NCI-H146 (cell line): ENCODE measurements at regions not wholly inside any gene's neighbourhood (a gene's known extent, or its start where the extent isn't known, plus 50 kb on each side); places are given as distances from the start of the nearest gene placed in this dataset.

Experiments used
- DNase-seq: peaks from one replicate; lab custom pipeline; 2025; lab: John Stamatoyannopoulos, UW

DNA sequence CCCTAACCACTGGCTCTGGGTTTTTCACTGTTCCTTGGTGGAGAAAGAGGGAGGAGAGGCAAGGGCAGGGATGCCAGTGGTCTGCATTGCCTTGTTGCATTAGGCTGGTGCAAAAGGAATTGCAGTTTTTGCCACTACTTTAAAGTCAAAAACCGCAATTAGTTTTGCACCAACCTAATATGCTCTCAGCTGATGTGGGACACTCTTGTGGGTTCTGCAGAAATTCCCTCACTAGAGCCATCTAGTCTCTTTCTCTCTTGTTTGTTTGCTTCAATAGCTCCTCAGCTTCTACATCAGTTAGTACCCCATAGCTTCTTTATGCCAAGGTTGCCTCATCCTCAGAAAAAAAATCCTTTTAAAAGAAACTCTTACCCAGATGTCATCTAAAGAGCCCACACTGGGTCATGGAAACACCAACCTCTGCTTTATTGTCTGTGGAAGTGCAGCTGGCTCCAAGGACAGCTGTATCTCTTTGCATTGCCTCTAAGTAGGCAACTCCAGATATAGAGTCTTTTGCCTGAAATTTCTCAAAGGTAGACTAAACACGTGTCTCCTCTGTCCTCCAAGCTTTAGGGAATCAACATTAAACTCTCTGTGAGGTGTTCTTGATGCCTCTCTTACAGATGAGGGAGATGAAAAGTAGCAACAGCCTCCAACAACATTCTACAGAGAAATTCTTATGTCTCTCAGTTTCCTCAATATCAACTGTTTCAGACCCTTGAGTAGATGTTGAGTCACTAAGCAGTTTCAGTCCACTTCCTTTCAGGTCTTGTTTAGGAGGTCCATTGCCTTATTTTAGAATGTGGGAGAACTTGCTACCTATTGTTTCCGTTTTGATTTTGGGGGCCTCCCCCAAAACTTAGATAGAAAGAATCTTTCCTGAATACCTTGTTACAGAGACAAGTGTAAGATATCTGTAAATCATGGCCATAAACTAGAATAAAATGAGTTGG, 84.9 kb upstream of the MEF2C start:
- DNase-seq = no peak

DNA sequence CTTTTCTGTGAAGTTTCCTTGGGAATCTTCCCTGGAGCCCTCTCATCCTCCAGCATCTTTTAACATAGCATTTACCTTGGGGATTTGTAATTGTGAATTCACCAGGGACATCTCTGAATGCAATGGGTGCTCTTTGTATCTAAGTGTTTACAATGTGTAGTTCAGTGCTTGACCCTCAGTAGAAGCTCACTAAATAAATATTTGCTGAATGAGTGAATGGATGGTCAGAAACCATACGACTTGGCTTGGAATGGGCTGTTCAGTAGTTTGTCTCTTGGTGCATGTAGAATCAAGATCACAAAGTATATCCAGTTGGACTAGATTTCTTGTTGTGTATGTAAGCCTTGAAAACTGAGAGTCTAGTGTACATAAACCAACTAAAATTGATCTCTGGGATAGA, 81.8 kb upstream of the MEF2C start:
- no peak for DNase-seq

DNA sequence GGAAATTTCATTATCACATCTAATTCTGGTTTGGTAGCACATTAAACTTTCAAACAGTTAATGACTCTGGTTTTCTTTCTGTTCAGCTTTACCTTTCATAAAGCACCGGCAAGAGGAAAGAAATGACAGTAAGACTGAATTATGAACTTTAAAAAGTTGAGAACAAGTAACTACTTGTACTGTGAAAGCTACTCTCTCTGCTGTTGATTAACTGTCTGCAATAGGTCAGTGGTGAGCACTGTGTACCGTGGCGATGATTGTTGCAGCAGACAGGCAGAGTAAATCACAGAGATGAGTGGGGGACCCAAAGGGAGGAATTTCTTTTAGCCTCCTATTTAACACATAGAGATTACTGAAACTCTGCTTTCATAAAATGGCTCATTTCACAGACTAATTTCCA, 74.0 kb upstream of the MEF2C start:
- DNase-seq = no peak

DNA sequence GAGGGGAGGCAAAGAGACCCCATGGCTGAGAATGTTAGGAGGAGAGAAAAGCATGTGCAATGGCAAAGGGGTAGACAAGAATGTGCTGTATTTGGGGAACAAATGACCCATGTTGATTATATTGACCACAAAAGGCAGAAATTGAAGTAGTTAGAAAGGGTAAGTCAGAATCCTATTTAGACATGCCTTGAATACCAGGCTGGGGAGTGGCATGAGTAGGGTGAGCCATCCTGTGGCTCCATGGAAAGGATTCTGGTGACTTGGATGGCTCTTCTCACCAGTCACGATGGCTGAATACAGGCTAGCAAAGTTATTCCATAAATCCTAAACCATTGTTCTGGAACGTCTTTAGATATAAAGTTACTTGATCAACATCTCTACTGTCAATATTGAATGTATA, 73.4 kb upstream of the MEF2C start:
- no peak for DNase-seq

DNA sequence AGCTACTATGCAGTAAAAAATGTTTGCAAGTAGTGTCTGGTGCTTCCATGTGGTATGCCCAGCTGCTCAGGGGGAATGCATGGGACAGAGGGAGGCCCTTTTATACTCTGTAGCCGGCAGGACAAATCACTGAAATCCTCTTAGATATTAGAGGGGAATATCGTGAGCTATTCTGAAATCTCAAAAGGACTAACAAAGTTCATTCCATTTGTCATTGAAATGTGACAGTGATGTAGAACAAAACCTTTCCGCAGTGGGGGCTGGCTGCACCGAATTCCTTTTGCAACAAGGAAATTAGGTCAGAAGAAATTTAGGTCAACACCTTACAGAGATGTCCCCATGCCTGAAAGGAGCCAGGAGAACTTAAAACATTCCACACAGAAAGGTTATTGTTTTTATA, 72.4 kb upstream of the MEF2C start:
- DNase-seq = no peak

DNA sequence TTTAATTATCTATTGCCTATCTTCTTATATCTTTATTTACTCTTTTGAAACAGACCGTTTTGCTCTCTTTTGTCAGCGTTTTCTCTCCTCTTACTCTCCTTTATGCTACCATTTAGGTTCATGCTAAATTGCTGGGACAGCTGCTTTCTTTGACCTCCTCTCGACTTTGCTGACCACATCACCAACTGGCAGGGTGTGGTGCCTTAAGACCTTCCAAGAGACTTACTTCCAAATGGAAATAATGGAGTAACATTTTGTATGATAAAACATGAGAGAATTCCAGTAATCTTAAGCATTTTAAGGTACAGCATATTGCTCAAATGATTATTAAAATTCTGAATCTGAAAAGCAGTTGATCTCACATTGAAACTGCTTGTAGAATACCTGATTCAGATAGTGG, 71.5 kb upstream of the MEF2C start:
- DNase-seq = no peak

DNA sequence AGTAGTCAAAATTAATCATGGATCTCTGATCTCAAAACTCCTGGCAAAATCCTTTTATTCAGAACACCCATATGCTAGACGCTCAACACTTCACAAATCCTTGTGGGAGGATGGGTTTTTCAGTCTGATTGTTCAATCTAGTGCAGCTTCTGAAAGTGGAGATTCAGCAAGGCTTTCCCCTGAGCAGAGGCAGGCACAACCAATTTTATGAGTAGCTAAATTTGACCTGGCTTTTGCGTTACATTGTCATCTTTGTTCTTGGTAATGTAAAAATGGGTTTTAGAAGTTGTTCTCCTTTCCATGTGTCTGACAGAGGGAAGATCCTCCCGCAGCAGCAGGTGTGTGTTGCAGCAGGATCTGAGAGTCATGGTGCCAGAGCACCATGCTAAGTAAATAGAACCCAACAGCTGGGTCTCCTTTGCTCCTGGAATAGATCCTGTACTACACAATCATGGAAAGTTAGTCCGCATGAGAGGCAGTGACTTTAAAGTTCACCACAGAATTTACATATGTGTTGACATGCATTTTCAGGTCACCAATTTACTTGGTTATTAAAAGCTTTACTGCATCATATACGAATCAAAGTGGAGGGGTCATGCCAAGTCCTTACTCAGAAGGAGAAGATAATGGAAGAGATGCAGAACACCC, 70.1 kb upstream of the MEF2C start:
- DNase-seq = peak; percentile 64

DNA sequence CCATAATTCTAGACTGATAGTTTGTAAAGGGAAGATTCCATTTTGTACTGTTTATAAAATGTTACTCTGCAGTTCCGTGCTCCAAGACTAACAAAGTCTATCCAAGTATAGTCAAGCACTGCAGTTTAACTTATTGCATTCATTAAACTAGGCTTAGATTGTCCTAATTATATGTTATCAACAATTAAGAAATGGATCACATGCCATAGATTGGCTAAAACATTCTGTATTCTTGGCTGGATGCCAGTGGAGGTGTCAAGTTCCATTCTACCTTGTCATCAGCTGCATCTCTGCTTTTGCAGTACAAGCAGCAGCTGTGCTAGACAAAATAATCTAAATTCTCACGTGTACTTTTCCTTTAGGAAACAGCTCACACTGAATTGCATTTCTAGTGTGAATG, 69.4 kb upstream of the MEF2C start:
- peak; percentile 88 for DNase-seq

DNA sequence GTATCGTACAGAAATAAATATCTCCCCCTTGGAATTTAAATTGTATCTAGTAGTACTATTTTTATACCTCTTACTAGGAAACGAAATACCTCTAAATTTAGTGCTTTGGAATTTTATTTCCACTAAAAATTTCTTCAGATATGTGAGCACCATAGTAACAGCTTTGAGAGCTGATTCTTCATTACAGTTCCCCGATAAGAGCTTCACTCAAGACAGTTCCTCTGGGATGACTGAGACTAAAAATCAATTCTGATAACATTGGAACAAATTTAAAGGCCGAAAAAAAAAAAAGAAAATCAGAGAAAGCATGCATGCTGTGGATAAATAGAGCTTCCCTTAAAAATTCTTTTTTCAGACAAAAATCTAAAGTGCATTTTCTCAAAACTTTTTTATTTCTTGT, 68.5 kb upstream of the MEF2C start:
- no peak for DNase-seq

DNA sequence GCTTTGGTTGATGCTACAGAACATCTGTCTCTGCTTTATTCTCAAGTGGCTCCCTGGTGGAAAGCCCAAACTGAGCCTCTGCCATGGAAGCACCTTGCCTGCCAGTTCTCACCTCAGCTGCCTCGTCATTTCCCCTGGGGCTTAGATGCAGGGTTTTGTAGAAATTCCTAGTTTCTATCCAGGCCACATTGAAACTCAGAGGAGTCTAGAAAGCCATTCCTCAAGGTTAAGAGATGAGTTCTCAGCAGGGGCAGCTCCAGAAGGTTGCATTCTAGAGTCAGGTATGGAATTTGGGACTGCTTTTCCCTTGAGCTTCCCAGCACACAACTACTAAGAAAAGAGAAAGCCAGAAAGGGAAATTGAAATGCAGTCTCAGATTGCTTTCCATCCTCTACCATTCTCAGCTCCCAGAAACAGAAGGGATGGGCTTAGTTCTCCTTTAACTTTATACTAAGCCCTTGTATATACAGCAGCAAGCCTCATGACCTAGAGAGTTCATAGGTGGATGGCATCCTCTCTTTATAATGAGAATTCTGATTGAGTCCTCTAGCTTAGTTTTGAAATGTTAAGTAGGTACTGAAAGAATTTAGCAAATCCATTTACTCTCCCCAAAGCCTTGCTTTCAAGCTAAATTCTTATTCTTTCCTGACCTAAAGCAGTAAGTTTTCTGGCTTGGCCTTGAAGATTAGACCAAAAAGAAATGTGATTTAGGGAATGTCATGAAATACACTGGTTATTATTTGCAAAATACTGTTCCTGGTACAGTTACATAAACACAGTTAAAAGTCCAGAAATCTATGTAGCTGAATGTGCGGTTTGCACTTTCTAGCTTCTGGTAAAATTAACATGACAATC, 66.0 kb upstream of the MEF2C start:
- no peak for DNase-seq

DNA sequence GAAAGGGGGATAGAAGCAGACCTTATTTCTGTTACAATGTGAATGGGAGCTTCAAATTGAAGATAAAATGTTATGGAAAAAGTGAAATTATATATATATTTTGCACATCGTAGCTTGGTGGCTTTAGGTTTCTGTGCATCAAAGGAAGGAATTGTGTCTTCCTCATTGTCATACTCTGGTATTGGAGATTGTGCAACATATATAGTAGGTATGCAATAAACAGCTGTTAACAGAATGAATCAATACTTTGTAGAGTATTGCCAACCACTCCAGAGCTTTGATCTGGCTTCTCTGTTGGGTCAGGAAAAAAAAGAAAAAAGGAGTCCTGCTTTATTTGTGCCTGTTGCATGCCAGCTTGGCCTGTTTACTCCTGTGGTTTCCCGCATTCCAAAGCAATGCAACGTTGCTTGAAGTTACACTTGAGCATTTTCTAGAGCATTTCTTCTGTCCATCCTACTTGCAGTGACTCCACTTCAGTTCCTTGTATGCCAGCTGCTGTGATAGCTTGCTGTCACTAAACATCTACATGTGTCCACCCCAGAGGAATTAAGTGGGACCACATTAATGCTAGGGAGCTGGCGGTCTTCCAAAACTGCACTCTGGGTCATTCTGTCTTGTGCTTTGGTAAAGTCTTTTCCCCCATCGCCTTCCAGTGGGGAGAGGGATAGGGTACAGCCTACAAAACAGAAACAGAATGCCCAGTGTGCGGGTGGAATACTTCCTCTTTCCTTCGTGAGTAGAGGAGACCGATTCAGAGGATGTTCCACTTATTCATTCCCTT, 62.0 kb upstream of the MEF2C start:
- DNase-seq = no peak

DNA sequence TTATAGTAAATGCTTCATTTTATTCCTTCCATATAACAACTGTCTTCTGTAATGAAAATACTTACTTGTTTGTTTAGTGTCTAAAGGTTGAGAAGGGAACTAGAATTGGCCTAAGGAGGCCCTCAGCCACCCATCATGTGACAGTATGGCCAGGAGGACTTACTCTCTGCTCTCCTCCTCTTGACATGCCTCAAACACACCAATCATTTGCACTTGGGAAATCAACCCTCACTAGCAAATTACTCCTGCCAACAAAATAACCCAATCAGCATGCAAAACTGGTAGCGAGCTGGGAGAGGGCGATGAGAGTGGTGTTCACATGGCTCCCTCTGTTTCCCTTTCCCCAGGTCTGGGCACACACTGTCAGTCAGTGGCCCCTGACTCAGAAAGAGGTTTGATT, 58.6 kb upstream of the MEF2C start:
- no peak for DNase-seq

DNA sequence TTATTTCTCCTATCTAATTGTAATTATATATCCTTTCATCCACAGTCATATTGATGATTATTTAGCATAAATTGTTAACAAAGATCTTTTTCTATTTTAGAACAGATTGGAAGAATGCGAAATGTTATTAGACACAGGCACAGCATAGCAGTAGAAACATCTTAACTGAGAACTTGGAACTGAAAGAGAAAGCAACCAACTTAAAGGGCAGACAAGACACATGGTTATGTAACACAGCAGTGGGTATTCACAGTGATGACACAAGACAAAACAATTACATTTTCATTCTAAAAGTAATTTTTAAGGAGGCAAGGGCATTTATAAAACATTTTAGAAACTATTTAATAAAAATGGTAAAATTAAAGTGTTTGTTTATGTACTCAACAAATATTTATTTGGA, 57.7 kb upstream of the MEF2C start:
- no peak for DNase-seq

DNA sequence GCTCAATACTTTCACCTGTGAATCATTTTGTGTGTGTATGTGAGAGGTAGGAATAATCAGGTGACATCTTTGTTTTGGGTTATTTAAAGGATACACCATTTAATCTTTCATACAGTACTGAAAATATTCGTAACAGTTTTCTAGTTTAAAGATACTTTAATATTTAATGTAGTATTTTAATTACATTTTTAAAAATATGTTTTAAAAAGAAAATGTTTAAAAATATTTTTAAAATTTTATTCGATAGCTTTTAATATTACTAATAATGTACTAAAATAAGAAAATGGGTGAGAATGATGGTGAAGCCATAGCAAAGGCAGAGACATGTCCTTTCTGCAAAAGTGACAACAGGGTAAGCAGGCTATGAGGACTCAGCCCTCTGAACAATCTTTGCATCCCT, 56.3 kb upstream of the MEF2C start:
- DNase-seq = no peak

DNA sequence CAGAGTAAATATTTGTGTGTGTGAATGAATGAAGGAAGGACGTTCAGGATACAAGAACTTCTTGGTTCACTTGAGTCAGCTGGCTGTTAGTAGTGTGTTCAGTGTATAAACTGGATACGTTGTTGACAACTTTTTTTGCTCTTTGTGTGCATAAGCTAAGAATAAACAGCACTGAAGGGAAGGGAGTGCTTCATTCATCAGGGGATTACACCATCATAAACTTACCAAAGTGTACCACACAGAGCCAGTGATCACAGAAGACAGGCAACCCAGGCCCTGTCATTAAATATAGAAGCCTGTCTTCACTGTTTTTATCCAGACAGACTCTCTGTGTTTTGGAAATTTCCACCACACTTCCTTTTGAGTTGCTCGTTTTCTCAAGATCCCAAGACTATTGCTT, 55.5 kb upstream of the MEF2C start:
- no peak for DNase-seq

DNA sequence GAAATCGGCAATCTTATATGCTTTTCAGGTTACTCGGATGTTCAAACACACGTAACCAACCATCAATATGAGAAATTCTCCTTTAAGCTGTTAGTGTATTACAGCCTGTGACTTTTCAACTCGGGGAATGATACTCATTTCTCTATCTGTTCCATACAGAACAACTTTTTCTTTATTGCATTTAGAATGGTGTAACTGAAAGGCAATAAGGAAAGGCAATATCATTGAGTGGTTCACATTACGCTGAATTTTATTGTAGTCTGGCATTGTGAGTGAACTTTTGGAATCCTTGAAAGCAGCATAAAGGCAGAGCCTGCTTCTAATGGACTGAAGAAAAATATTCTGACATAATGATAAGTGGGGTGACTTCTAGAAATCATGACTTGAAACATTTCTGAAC, 54.4 kb upstream of the MEF2C start:
- no peak for DNase-seq

DNA sequence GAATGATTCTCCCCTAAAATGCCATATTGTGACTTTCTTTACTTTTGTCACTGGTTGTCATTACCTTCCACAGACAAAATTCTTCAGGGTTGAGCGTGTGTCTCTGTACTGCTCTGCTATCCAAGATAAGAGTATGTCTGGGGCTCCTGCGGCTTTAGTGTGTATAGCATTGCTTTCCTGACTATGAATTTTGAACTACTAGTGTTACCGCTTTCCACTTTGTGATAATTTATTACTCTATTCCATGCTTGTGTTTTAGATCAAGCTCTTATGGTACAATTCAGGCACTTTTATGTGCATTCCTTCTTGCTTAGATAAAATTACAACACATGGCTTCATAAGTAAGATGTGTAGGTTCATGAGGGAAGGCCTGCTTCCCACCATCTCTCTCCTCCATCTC, 51.5 kb upstream of the MEF2C start:
- no peak for DNase-seq
